Mucosa of rectum (tissue), 2 donors: ENCODE measurements at regions not wholly inside any gene's neighbourhood (a gene's known extent, or its start where the extent isn't known, plus 50 kb on each side); places are given as distances from the start of the nearest gene placed in this dataset.
"Not testable (repeated sequence)": the region's sequence is repeated elsewhere in the genome, so short reads cannot be mapped to it uniquely, and the experiment has no call there.

ENCODE experiments used
- H3K27ac ChIP-seq, 2 donors: one replicate each; pipeline ENCODE4 v1.7.0; 2013; ENCODE audit warnings: inconsistent platforms in 2 of 2, low read depth in 2 of 2, low read length in 2 of 2
- H3K27me3 ChIP-seq, 2 donors: one replicate each; pipeline ENCODE4 v1.7.0; 2013; ENCODE audit warnings: low read length in 2 of 2; ENCODE audit not compliant: control insufficient read depth in 2 of 2, insufficient read depth in 2 of 2
- H3K36me3 ChIP-seq, 2 donors: one replicate each; pipeline ENCODE4 v1.7.0; 2013; ENCODE audit warnings: low read length in 2 of 2; ENCODE audit not compliant: control insufficient read depth in 2 of 2, insufficient read depth in 2 of 2
- H3K4me1 ChIP-seq, 2 donors: one replicate each; pipeline ENCODE4 v1.7.0; 2013; ENCODE audit warnings: low read length in 2 of 2, mild to moderate bottlenecking in 1 of 2; ENCODE audit not compliant: control insufficient read depth in 2 of 2, insufficient read depth in 2 of 2
- H3K4me3 ChIP-seq, 2 donors: one replicate each; pipeline ENCODE4 v1.7.0; 2013; ENCODE audit warnings: low read length in 2 of 2
- H3K9ac ChIP-seq, 2 donors: one replicate each; pipeline ENCODE4 v1.7.0; 2013; ENCODE audit warnings: low read length in 2 of 2, low read depth in 1 of 2, mild to moderate bottlenecking in 1 of 2
- H3K9me3 ChIP-seq, 2 donors: one replicate each; pipeline ENCODE4 v1.7.0; 2013; ENCODE audit warnings: low read length in 2 of 2; ENCODE audit not compliant: control insufficient read depth in 2 of 2
- donor health status: healthy.
- donor health status: Normal muscosa, but diverticular disease.

GRCh38 chr10:33966946-33967345 lies 632.5 kb upstream of the NRP1 start:
- H3K36me3 ChIP-seq: no peaks in the 10 kb centered on the region
- H3K27me3 ChIP-seq: no peaks in the 10 kb centered on the region
- no peaks in the 10 kb centered on the region for H3K4me1 ChIP-seq
- H3K27ac ChIP-seq: no peak overlapping the region
- no peaks in the 10 kb centered on the region for H3K9me3 ChIP-seq
- no peak overlapping the region for H3K4me3 ChIP-seq
- no peak overlapping the region for H3K9ac ChIP-seq

- H3K9ac ChIP-seq: no peak overlapping the region
- no peak overlapping the region for H3K27ac ChIP-seq
- no peaks in the 10 kb centered on the region for H3K36me3 ChIP-seq
- no peaks in the 10 kb centered on the region for H3K9me3 ChIP-seq
- no peaks in the 10 kb centered on the region for H3K27me3 ChIP-seq
- no peak overlapping the region for H3K4me3 ChIP-seq
- H3K4me1 ChIP-seq: no peaks in the 10 kb centered on the region
Observed at GRCh38 chr10:33965795-33966581, 631.5 kb upstream of the NRP1 start.

- Histone ChIP-seq H3K36me3 (no peaks in the 10 kb centered on the region), H3K27me3 (no peaks in the 10 kb centered on the region), H3K4me1 (no peaks in the 10 kb centered on the region), H3K9me3 (no peaks in the 10 kb centered on the region), H3K4me3 (no peak overlapping the region), H3K9ac (no peak overlapping the region), H3K27ac (no peak overlapping the region)
Observed at GRCh38 chr10:33963729-33964128, 629.3 kb upstream of the NRP1 start.

GRCh38 chr10:33956322-33956721 lies 621.9 kb upstream of the NRP1 start:
- not testable (repeated sequence) for H3K36me3 ChIP-seq, H3K27me3 ChIP-seq, H3K9me3 ChIP-seq, H3K9ac ChIP-seq, H3K27ac ChIP-seq, H3K4me3 ChIP-seq, H3K4me1 ChIP-seq

GRCh38 chr10:33955676-33956075 lies 621.2 kb upstream of the NRP1 start:
- no peak overlapping the region for H3K9ac ChIP-seq
- no peak overlapping the region for H3K27ac ChIP-seq
- H3K4me3 ChIP-seq: no peak overlapping the region
- no peaks in the 10 kb centered on the region for H3K9me3 ChIP-seq
- no peaks in the 10 kb centered on the region for H3K4me1 ChIP-seq
- H3K27me3 ChIP-seq: no peaks in the 10 kb centered on the region
- H3K36me3 ChIP-seq: no peaks in the 10 kb centered on the region

- H3K4me3 ChIP-seq: no peak overlapping the region
- no peaks in the 10 kb centered on the region for H3K36me3 ChIP-seq
- no peaks in the 10 kb centered on the region for H3K27me3 ChIP-seq
Observed at GRCh38 chr10:33952692-33953360, 618.4 kb upstream of the NRP1 start.

GRCh38 chr10:33950206-33950605 lies 615.7 kb upstream of the NRP1 start:
- Histone ChIP-seq H3K9ac (no peak overlapping the region), H3K4me3 (no peak overlapping the region), H3K27me3 (no peaks in the 10 kb centered on the region), H3K9me3 (no peaks in the 10 kb centered on the region), H3K27ac (no peak overlapping the region), H3K36me3 (no peaks in the 10 kb centered on the region), H3K4me1 (no peaks in the 10 kb centered on the region)

More at GRCh38 chr10:33952692-33953360, 618.4 kb upstream of the NRP1 start:
- H3K9ac ChIP-seq: no peak overlapping the region
- no peaks in the 10 kb centered on the region for H3K9me3 ChIP-seq
- no peak overlapping the region for H3K27ac ChIP-seq
- H3K4me1 ChIP-seq: no peaks in the 10 kb centered on the region

- Histone ChIP-seq H3K9ac (no peak overlapping the region), H3K9me3 (no peaks in the 10 kb centered on the region), H3K4me3 (no peak overlapping the region), H3K36me3 (no peaks in the 10 kb centered on the region), H3K27me3 (no peaks in the 10 kb centered on the region), H3K4me1 (no peaks in the 10 kb centered on the region), H3K27ac (no peak overlapping the region)
Observed at GRCh38 chr10:33947544-33947943, 613.1 kb upstream of the NRP1 start.

- no peak overlapping the region for H3K9ac ChIP-seq
- H3K4me3 ChIP-seq: no peak overlapping the region
- no peak overlapping the region for H3K27ac ChIP-seq
- no peaks in the 10 kb centered on the region for H3K9me3 ChIP-seq
- no peaks in the 10 kb centered on the region for H3K4me1 ChIP-seq
- H3K36me3 ChIP-seq: no peaks in the 10 kb centered on the region
- H3K27me3 ChIP-seq: no peaks in the 10 kb centered on the region
Observed at GRCh38 chr10:33945051-33945450, 610.6 kb upstream of the NRP1 start.

- H3K4me1 ChIP-seq: no peaks in the 10 kb centered on the region
- H3K9ac ChIP-seq: no peak overlapping the region
- H3K36me3 ChIP-seq: no peaks in the 10 kb centered on the region
- no peaks in the 10 kb centered on the region for H3K27me3 ChIP-seq
- no peaks in the 10 kb centered on the region for H3K9me3 ChIP-seq
- no peak overlapping the region for H3K4me3 ChIP-seq
- H3K27ac ChIP-seq: no peak overlapping the region
Observed at GRCh38 chr10:33942508-33942907, 608.0 kb upstream of the NRP1 start.
